ENCODE measurements at regions not wholly inside any gene's neighbourhood (a gene's known extent, or its start where the extent isn't known, plus 50 kb on each side); places are given as distances from the start of the nearest gene placed in this dataset.

DNA sequence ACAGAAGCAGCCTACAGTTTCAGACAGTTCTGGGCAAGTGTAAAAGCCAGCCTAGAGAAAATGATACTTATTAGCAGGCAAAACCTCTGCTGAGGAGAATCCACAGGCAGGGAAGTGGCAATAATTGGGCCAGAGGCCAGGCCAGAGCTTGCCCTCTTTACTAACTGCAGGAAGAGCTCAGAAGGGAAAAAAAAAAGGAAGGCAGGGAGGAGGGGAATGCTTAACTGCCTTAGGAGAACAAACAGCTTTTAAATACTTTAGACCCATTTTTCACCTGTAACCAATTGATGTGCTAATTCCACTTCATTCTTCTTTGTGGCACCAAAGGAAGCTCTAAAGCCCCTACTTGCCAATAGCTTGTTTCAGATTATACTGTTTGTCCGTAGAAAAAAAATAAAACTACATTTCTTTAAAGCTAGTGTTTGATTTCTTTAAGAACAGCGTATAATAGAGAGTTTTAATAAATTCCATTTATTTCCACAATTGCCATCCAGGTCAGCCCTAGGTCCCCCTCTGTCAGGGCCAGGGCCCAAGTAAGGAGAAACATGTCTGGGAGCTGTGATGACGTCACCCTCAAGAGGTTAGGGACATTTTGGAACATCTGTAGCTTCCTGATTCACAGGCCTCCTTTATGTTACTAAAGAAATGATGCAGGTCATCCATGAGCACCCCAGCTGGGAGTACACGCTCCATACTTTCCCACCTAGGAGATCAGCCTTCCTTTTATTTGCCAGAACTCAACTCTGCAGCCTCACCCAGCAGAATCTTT is 384.3 kb downstream of the CDC5L start:
- no peak for DNase-seq (ENCODE audit: low read depth, low spot score)
- in situ Hi-C loops (cut with HindIII; ENCODE audit: low pct_unique_long_range_greater_than_20kb, low sequenced_read_pairs): no loop called here

DNA sequence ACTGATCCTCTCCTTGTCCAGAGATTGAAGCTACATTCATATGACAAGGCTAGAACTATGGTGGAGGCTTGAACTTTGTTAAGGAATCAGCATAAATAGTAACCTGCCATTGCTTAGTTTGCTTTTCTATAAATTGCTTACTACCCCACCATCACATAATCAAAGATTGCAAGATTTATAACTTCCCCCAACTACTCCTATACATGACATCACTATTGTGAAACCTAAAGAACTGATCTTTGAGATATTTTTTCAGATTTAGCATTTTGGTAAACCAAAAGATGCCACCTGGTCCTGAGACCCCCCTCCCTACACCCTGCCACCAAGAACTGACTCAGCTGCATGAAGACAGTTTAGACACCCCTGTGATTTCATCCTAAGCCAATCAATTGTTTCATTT is 385.3 kb downstream of the CDC5L start:
- no peak for DNase-seq (ENCODE audit: low read depth, low spot score)
- in situ Hi-C loops (cut with HindIII; ENCODE audit: low pct_unique_long_range_greater_than_20kb, low sequenced_read_pairs): no loop called here

DNA sequence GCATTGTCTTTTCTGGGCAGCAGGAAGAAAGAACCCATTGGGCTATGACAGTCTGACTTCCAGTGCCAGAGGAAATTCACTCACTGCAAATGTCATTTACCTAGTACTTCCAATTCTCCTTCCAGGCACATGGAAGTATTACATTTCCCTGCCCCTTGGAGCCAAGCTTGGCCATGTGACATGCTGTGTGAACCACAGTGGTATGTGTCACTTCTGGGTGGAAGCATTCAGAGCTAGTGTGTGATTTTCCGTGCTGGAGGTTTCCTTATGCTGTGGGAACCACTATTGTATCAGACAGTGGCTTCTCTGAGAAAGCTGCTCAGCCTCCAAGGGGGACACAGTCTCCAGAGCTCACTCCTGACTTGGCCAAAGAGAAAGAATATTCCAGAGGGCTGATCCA is 387.6 kb downstream of the CDC5L start:
- DNase-seq (ENCODE audit: low read depth, low spot score): no peak
- in situ Hi-C loops (cut with HindIII; ENCODE audit: low pct_unique_long_range_greater_than_20kb, low sequenced_read_pairs): no loop called here

DNA sequence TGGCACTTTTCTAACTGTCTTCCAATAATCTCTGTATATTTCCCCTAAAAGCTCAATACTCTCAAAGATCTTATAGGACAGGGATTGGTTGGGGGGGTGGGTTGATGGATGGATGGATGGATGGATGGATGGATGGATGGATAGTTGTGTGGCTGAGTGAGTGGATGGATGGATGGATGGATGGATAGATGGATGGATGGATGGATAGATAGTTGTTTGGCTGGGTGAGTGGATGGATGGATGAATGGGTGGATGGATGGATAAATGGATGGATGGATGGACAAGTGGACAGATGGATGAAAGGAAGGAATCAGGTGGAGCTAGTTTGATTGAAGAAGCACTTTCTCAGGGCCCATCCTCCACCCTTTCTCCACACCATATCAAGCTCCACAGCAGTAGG is 388.8 kb downstream of the CDC5L start:
- DNase-seq (ENCODE audit: low read depth, low spot score): no peak
- in situ Hi-C loops (cut with HindIII; ENCODE audit: low pct_unique_long_range_greater_than_20kb, low sequenced_read_pairs): no loop called here

DNA sequence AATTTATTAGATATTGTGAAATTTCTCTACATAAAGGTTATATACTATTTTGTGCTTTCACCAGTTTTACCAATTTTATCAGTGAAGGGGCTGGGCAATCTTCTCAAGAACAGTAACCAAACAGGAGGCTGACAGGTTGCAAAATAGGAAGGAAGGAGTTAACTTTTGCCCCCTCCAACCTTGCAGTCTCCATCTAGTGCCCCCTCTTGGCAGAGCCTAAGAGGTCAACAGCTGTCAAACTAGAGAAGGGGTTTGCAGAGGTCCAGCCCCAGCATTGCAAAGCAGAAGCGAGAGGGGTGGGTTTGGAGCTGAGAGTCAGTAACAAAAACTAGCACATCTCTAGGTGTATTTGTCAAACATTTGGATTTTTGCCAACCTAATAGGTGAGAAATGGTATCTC is 391.0 kb downstream of the CDC5L start:
- DNase-seq (ENCODE audit: low read depth, low spot score): no peak

More for the DNA sequence above, 391.0 kb downstream of the CDC5L start:
- in situ Hi-C loops (cut with HindIII; ENCODE audit: low pct_unique_long_range_greater_than_20kb, low sequenced_read_pairs): no loop called here
